ENCODE measurements at regions not wholly inside any gene's neighbourhood (a gene's known extent, or its start where the extent isn't known, plus 50 kb on each side); places are given as distances from the start of the nearest gene placed in this dataset.

DNA sequence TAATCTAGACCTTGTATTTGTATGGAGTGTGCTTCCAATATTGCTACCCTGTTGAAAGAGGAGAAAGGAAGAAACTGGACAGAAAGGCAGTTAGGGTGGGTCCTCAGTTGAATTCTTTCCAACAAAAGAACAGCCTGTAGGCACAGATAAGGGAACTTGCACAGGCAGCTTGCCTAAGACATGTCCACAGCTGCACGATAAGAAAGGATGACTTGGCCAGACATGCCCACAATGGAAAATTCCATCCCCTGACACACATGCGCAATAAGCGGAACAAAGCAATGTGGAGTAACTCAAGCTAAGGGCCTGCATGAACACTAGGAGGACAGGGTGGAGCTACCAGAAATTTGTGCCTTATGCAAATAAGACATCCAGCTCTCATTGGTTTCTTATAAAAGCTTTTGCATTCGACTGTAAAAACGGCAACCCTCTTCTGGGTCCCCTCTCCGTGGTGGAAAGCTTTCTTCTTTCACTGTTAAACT lies 1084.7 kb upstream of the NXPH2 start:
- no peak overlapping the region for H3K4me3 ChIP-seq (ENCODE audit: control insufficient read depth, low read depth, low read length)
- TF ChIP-seq, protein P1, sequence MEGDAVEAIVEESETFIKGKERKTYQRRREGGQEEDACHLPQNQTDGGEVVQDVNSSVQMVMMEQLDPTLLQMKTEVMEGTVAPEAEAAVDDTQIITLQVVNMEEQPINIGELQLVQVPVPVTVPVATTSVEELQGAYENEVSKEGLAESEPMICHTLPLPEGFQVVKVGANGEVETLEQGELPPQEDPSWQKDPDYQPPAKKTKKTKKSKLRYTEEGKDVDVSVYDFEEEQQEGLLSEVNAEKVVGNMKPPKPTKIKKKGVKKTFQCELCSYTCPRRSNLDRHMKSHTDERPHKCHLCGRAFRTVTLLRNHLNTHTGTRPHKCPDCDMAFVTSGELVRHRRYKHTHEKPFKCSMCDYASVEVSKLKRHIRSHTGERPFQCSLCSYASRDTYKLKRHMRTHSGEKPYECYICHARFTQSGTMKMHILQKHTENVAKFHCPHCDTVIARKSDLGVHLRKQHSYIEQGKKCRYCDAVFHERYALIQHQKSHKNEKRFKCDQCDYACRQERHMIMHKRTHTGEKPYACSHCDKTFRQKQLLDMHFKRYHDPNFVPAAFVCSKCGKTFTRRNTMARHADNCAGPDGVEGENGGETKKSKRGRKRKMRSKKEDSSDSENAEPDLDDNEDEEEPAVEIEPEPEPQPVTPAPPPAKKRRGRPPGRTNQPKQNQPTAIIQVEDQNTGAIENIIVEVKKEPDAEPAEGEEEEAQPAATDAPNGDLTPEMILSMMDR (conservative IDR thresholded peaks at IDR 0.05; ENCODE audit: control insufficient read depth, insufficient read depth, low read depth, low read length): no peak
- DNase-seq (ENCODE audit: low read depth): no peak

DNA sequence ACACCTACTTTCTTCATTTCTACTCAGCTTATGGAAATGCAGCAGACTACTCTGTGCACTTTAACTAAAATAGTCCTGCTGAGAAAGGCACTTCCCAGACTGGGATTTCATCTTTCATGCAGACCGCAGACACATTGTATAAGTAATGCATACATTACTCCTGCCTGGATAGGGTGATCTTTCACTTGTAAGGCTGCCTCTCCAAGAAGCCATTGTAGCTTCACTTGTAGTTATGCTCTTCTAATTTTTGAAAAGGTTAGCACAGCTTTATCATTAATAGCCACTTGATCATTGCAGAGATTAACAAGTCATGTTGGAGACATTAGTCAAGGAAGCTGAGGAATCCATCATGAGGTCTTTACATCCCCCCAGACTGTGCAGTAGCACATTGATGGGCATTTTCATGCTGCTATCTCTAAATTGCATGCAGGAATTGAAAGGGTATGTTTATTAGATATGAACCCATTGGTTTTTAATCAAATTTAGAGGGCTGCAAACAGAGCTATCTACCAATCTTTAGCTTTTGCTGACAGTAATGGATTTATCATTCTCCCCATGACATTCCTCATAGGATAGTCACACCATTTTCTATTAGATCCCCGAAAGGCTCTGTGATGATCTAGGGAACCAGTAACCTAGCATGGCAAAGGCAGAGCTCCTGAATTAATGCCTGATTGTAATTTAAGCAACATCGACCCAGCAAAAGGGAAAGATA lies 1074.7 kb upstream of the NXPH2 start:
- no peak for DNase-seq (ENCODE audit: low read depth)
- TF ChIP-seq, protein P1 (conservative IDR thresholded peaks at IDR 0.05; ENCODE audit: control insufficient read depth, insufficient read depth, low read depth, low read length): no peak

DNA sequence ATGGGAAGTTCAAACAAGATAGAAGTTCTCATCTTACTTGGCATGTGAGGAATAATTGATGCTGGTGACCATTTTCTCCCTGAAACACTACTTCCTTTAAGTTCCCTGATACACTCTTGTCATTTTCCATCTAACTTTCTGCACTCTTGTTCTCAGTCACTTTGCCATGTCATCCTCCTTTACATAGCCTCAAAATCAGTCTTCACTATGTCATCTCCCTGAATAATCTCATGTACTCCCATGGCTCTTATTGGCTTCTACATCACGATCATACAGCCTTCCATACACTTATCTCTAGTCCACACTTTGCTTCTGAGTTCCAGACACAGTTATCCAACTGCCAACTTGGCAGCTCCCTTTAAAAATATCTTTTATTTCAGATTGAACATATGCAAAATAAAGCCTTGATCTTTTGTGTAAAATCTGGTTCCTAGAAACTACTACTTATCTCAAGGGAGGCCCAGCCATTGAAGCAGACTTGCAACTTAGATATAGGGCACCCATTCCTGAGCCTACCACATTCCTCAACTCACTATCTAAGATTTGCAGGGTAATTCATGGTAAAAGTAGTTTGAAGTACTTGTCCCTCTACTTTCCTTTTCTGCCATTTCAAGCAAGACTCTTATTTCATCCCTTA lies 1070.2 kb upstream of the NXPH2 start:
- no peak for DNase-seq (ENCODE audit: low read depth)
- no peak overlapping the region for H3K4me3 ChIP-seq (ENCODE audit: control insufficient read depth, low read depth, low read length)
- TF ChIP-seq, protein P1 (conservative IDR thresholded peaks at IDR 0.05; ENCODE audit: control insufficient read depth, insufficient read depth, low read depth, low read length): no peak

More for the DNA sequence above, 1074.7 kb upstream of the NXPH2 start:
- H3K4me3 ChIP-seq (ENCODE audit: control insufficient read depth, low read depth, low read length): no peak overlapping the region

DNA sequence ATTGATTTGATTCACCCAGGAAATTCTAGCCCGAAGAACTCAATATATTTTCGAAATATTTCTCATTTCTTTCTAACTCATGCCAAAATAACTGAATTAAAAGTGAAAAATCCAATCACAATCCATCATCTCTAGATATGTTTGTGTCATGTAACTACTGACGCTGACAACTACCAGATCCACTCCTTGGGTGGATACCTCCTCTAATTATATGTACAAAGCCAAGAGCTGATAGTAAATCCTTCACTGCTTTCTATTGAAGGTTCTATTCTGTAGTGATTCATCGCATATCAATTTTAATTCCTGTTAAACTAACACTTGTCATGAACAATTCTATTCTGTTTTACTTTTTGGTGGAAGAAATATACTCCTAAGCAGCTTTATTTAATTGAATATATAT lies 1056.6 kb upstream of the NXPH2 start:
- TF ChIP-seq, protein P1 (conservative IDR thresholded peaks at IDR 0.05; ENCODE audit: control insufficient read depth, insufficient read depth, low read depth, low read length): no peak
- DNase-seq (ENCODE audit: low read depth): no peak
- no peak overlapping the region for H3K4me3 ChIP-seq (ENCODE audit: control insufficient read depth, low read depth, low read length)

DNA sequence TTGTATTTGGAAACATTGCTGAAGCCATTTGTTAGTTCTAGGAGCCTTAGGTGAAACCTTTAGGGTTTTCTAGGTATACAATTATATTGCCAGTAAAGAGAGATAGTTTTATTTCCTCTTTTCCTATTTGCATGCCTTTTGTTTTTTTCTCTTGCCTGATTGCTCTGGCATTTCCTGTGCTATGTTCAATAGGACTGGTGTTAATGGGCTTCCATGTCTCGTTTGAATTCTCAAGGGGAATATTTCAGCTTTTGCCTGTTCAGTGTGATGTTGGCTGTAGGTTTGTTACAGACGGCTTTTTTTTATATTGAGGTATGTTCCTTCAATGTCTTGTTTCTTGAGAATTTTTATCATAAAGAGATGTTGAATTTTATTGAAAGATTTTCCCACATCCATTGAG lies 1054.9 kb upstream of the NXPH2 start:
- no peak for DNase-seq (ENCODE audit: low read depth)
- H3K4me3 ChIP-seq (ENCODE audit: control insufficient read depth, low read depth, low read length): no peak overlapping the region
- TF ChIP-seq, protein P1 (conservative IDR thresholded peaks at IDR 0.05; ENCODE audit: control insufficient read depth, insufficient read depth, low read depth, low read length): no peak

DNA sequence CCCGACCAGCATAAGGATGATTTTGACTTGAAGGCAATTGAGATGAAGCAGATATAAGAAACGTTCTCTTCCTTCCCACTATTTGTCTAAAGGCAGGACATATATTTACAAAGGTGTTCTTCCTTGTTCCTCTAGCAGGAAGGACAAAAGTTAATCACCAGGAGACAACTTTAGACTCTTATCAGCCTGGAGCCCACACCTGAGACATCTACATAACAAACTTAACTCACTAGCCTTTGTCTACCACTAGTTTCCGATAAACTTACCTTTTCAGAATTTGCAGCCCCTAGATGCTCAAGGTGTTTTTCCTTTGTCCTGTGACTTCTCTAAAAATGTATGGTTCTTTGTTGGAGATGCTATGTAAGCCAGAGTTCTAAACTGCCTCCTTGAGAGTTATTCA lies 1047.8 kb upstream of the NXPH2 start:
- no peak for DNase-seq (ENCODE audit: low read depth)
- H3K4me3 ChIP-seq (ENCODE audit: control insufficient read depth, low read depth, low read length): no peak overlapping the region
- TF ChIP-seq, protein P1 (conservative IDR thresholded peaks at IDR 0.05; ENCODE audit: control insufficient read depth, insufficient read depth, low read depth, low read length): no peak
